GM19463 (cell line): ENCODE measurements at regions not wholly inside any gene's neighbourhood (a gene's known extent, or its start where the extent isn't known, plus 50 kb on each side); places are given as distances from the start of the nearest gene placed in this dataset.

Experiments
- ATAC-seq: cut with Tn5 transposase; IDR thresholded peaks from one replicate; pipeline ENCODE4 v1.9.1; 2021; ENCODE audit warnings: mild to moderate bottlenecking, moderate library complexity; ENCODE audit not compliant: unreplicated experiment

DNA sequence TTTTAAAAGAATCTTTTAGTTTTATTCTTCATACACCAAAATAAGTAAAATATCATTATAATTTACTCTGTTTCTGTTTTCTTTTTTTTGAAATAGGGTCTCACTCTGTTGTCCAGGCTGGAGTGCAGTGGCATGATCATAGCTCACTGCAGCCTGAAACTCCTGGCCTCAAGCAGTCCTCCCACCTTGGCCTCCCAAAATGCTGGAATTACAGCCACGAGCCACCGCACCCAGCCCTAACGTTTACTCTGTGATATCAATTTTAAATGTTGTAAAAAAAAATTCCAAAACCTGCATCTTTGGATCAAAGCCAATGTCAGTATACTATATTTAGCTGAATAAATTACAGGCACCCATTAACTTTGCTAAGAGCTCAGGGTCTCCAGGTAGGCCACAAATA, 437.1 kb upstream of the USP15 start:
- no peak for ATAC-seq

DNA sequence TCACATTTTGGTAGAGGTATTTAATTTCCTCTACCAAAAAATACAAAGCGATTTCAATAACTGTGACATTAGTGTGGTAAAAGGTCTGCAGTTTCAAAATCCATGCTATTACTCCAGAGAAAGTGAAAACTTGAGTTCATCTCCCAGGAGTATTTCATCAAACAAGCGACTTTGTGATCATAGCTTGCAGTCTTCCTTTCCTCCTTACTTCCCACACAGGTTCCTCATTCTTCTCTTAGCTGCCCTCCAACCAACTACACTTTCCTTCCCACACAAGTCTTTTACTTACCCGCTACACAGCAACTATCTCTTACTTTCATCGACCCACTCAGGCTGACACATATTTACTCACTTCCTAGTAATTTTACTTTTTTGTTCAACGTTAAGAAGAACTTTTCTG, 413.4 kb upstream of the USP15 start:
- ATAC-seq = no peak

DNA sequence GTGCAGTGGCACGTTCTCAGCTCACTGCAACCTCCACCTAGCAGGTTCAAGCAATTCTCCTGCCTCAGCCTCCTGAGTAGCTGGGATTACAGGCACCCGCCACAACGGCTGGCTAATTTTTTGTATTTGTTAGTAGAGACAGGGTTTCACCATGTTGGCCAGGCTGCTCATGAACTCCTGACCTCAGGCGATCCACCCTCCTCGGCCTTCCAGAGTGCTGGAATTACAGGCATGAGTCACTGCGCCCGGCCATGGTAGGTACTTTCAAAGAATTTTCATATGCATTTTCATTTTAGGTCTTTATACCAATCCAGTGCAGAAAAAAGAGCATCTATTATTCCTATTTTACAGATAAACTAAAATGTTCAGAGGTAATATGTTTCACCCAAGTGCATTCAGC, 411.3 kb upstream of the USP15 start:
- ATAC-seq = no peak

DNA sequence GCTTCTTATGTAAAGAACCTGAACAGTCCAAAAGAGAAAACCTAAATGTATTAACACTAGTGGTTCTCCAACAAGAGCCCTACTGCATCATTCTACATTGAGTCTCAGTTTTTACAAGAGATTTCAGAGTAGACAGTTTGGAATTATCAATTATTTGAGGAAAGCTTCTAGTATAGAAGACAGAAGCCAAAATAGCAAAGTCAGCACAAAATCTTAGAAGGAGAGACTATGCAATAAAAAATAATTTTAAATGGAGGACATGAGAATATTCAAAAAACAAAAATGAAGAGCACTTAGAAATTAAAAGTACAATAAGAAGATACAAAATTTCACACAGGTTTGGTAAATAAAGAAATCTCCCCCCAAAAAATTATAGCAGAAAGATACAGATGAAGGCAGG, 406.3 kb upstream of the USP15 start:
- ATAC-seq = no peak

DNA sequence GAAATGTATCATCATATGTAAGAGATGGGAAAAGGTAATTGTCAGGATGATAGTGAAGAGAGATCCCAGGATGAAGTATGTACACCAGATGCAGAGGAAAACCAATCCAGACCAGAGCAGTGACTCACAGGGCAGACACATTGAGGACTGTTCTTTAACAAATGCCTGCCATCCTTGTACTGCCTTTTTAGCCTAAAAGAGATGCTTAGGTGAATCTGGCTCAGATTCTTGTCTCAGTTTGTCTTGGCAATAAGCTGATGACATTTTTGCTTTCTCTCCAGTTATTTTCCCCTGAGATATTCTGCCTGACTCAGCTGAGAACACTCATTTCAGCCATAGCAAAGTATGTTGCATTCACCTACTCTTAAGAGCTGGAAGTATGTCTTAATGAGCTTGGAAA, 405.3 kb upstream of the USP15 start:
- no peak for ATAC-seq

DNA sequence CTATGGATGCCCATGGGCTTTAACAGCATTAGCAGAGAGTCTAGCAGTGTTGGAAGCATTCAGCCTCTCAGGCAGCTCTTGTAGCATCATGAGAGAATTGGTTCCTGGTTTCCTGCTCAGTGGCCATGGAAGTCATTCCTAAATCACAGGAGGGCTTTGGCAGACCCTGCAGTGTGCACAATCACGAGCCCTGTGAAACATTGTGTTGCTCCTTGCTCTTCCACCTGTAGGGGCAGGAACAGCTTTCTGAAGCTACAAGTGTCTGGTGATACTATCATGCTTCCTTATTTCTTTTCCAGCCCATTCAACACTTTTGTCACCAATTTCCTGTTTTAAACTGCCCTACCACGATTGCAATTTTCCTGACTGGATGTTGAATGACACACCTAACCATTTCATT, 402.2 kb upstream of the USP15 start:
- ATAC-seq = no peak

DNA sequence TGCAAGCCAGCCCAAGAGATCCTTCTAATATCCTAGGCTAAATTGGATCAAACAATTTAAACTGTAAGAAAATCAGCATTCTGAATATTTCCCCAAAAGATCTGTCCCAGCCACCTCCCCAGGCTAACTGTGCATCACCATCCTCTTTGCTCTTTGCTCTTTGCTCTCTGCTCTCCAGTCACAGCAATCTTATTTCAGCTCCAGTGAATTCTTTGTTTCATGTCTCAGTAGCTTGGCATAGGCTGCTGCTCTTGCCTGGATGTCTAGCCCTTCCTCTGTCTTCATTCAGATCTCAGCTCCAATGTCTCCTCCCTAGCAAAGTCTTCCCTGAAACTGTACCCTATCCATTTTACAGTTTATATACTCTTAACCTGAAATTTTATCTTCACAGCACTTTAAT, 399.8 kb upstream of the USP15 start:
- ATAC-seq = no peak

DNA sequence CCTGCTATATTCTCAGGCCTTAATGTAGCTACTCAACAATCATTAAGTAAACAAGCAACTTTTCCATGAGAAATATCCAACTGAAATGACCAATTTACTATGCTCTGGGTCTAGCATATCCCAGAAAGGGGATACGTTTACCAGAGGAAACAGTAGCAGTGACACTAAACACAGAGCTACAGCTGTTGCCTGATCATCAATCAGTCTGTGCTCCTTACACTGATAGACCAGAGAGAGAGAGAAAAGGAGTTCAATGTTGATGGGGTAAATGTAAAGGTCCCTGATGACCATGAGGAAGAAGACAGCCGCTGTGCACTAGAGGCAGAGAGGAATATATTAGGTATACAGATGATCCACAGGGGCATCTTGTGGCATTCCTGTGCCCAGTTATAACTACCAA, 397.2 kb upstream of the USP15 start:
- no peak for ATAC-seq

DNA sequence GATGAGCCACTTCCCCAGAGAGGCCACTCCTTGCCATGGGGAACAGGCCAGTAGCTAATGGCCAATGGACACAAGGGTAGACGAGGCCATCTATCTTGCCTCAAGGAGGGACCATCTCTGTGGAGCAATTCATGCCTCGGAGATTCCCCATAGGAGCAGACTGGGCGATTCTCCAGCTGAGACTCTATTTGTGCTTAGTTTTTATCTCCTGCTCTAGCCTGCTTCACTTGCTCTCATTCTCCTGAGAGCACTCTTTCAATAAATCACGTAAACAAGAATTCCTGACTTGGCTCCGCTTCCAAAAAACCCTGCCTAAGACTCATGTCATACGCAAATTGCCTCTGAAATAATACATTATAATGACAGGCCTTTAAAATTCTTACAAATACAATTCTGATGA, 396.4 kb upstream of the USP15 start:
- ATAC-seq = no peak

DNA sequence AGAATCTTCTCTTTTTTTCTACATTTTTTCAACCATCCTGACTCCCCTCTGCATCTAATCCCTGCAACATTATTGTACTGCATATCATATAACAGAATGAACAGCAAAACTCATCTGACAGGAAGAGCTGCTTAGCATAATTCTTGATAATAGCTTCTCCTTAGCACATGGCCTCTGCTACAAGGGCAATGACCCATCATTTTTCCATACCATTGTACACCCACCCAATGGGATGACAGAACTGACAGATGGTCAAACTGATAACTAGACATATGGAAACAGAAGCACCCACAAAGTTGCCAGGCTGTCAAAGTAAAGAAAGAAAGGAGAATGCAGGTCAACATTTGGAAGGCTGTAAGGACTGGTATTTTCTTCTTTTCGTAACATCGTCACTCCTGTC, 390.4 kb upstream of the USP15 start:
- no peak for ATAC-seq

DNA sequence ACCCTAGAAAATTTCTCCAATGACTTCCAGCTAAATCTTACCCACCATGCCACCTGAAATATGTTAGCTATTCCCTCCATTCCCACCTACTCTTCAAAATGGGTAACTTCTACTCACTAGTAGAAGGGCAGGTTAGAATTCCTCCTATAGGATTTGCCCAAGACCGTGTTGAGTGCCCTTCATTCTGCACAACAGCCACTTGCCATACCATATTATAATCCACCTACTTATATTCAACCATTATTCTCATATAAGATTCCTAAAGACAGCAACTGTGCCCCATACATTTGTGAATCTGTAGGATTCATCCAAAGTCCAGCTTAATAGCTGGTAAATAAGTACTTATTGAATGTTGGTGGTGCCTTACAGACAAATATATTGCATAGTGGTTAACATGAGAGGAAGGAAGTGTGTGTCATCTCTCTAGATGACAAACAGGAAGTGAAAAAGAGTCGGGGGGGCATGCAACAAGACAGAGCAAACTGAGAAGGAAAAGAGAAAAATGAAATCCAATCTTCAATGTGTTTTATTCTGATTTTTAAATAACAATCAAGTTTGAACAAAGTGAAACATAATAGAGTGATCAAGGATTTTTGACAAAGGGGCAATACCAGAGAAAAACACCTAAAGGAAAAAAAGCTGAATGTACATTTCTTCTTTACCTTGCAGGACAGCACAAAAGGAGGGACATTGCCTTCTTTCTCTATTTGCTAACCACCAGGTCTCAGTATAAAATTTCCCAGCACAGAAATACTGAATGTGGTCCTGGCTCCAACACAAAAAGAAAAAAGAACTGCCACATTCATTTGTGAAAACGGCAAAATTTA, 389.3 kb upstream of the USP15 start:
- ATAC-seq = peak; percentile 48

DNA sequence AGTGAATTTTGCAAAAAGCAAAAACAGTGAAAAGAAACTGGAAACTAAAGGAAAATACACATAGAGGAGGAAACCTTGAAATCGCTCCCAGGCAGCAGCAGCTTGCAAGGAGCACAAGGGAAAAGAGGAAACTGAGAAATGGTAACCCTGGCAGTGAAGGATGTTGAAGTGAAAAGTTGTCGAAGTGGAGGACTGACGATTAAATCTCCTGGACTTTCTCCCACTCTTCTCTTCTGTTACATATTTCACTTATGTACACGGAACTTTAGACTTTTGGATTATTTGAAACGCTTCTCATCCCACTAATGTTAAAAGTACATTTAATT, 388.8 kb upstream of the USP15 start:
- ATAC-seq = no peak

DNA sequence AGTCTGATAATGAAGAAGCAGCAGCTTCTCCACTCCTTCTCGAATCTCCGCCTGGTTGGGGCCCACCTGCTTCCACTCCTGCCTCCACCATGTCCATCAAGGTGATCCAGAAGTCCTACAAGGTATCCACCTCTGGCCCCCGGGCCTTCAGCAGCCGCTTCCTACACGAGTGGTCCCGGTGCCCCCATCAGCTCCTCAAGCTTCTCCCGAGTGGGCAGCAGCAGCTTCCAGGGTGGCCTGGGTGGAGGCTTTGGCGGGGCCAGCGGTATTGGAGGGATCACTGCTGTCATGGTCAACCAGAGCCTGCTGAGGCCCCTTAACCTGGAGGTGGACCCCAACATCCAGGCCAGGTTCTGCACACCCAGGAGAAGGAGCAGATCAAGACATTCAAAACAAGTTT, 381.0 kb upstream of the USP15 start:
- no peak for ATAC-seq

DNA sequence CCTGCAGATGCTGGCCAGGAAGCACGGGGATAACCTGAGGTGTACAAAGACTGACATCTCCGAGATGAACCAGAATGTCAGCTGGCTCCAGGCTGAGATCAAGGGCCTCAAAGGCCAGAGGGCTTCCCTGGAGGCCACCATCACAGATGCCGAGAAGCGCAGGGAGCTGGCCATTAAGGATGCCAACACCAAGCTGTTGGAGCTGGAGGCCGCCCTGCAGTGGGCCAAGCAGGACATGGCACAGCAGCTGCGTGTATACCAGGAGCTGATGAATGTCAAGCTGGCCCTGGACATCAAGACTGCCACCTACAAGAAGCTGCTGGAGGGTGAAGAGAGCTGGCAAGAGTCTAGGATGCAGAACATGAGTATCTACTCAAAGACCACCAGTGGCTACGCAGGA, 380.0 kb upstream of the USP15 start:
- ATAC-seq = no peak

DNA sequence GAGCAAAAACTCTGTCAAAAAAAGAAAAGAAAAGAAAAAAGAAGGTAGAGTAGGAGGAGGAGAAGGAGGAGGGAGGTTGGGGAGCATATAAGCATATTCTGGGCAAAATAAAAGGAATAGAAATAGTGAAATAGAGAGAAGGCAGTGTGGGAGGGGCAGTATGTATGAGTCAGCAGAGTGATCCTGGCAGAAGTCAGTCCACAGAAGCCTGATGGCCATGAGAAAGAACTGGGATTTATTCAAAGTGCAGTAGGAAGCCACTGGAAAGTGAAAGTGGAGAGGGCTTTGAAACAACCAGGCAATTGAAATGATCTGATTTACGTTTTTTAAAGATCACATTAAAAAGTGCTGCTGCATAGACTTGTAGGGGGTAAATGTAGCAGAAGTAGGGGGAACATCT, 368.6 kb upstream of the USP15 start:
- ATAC-seq = no peak

DNA sequence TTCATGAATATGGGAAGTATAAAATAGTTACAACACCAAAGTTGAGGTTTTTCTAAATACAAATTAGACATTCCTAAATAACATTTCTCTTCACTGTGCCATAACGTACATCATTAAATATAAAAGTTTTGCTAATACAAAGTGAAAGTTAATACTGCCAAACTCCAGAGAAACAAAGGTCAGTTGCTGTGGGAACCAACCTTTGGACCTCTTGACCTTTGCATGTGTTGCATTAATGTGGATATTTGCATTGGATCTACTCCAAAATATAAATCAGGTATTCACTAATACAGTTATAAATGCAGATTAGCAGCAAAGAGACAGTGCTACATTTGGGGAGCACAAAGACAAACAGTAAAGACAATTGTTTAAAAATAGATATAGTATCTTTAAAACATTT, 366.0 kb upstream of the USP15 start:
- ATAC-seq = no peak

DNA sequence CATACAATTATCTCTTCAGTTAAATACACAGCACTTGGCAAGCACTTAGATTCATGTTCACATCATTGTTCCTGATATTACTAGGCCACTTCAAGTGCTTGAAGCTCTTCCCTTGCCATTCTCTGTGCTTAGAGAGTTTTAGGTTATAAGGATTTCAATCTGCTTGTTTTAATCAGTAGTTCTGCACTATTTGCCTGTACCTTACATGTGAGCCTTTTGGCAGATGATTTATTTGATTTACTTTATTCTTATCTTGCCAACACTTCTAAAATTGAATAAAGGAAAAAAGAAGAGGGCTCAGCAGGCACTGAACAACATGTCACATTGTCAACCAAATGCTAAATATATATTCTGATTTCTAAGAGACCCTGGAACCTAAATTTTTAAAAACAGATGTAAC, 363.8 kb upstream of the USP15 start:
- no peak for ATAC-seq

DNA sequence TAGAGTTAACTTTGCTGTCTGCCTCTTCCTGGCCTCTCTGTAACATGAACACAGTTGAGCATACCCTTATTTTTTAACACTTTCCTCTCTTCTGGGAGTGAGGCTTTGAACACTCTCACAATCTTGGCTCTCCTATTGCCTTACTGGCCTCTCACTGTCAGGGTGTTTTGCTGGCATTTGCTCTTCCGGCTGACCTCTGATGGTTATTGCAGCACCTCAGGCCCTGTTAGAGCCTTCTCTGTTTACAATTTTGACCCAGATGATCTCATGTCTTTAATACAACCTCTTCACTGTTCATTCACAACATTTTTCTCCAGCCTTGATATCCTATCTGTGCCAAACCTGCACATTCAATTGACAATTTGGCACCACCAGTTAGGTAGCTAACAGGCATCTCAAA, 357.8 kb upstream of the USP15 start:
- no peak for ATAC-seq

DNA sequence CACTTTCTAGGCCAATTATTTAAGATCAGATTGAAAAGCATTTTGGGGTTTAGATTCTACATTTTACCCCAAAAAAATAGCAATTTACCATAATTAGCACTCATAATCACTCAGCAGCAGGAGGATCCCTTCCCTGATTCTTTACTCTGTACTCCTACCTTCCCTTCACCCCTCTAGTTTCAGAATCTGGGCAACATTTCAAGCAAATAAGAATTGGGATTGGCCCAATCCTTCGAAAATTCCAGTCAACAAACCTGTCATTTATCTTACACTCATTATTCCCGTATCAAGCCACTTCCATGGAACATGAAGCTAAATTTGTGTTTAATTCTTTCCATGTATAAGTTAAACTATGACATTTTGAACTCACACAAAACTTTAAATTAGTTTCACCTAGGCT, 349.1 kb upstream of the USP15 start:
- ATAC-seq = no peak

DNA sequence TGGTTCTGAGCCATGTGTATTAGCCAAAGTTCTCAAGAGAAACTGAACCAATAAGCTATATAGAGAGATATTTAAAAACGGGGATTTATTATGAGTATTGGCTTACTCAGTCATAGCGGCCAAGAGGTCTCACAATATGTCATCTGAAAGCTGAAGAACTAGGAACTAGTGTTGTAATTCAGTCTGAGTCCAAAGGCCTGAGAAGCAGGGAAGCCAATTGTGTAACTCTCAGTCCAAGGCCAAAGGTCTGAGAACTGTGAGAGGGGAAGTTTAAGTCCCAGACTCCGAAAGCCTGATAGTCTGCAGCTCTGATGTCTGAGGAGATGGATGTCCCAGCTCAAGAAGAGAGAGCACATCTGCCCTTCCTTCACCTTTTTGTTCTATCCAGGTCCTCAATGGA, 344.8 kb upstream of the USP15 start:
- no peak for ATAC-seq

DNA sequence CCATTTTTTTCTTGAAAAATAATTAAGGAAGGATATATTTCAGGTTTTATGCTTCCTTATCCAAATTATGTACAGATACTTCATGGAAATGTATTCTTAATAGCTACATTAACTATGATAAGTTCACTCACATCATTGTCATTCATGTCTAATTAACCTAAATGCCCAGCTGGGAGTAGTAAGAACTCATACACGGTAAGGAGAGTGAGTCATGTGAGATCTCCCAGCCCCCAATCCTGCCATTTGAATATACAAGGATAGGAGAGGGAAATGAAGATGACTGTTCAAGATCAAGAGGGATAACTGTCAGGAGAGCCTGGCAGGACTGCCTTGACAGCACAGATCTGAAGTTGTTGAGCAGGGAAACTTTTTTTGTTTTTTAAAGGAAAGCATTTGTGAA, 343.4 kb upstream of the USP15 start:
- ATAC-seq = no peak

DNA sequence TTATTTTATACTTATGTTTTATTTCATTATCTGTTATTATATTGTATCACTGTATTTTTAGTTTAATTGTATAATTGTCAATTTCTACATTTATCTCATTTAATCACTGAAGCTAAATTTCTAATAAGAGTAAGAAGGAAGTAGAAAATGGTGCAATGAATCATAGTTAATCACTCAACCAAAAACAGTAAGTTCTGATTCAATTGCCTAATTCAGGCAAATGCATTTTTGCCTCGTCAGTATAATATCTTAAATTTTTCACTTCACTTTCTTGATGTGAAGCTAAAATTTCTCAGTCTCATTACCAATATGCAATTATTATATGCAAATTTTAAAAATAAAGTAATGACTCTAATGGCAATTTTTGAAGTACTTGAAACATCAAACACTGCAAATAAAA, 340.5 kb upstream of the USP15 start:
- no peak for ATAC-seq

DNA sequence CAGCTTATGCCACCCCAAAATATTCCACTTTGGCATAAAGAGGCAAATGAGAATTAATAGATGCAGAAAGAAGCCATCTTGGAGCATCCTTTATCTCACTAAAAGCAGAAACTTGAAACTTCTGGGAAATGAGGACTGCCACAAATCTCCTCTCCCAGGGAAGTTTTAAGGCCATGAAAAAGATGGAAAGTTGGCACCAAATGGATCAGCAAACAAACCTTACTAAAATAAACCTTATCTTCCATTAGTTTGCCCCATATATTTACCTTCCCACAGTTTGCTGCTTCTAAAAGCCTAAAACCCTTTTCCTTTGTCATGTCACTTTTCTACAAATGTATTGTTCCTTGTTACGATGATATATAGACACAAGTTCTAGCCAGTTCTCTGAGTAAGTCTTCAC, 340.0 kb upstream of the USP15 start:
- no peak for ATAC-seq

DNA sequence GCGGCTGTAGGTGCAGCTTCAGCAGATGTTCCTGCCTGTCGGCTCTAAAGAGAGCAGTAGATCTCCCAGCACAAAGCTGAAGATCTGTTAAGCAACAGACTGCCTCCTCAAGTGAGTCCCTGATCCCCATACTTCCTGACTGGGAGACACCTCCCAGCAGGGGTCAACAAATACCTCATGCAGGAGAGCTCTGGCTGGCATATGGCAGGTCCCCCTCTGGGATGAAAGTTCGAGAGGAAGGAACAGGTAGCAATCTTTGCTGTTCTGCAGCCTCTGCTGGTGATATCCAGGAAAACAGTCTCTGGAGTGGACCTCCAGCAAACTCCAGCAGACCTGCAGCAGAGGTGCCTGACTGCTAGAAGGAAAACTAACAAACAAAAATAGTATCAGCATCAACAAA, 337.1 kb upstream of the USP15 start:
- ATAC-seq = no peak
